ENCODE measurements at regions not wholly inside any gene's neighbourhood (a gene's known extent, or its start where the extent isn't known, plus 50 kb on each side); places are given as distances from the start of the nearest gene placed in this dataset.

- Histone ChIP-seq H2BK15ac (ENCODE audit: low read depth, low read length) (no peak overlapping the region), H2BK120ac (ENCODE audit: low read depth, low read length) (no peak overlapping the region), H3K4me2 (ENCODE audit: low read depth, low read length) (no peak overlapping the region), H3K14ac (replicated peaks; ENCODE audit: low read depth, low read length) (no peak overlapping the region), H2AK9ac (replicated peaks; ENCODE audit: low read depth, low read length, poor library complexity) (no peak overlapping the region), H3K36me3 (ENCODE audit: control insufficient read depth, insufficient read depth, low read length) (no peaks in the 10 kb centered on the region), H4K5ac (ENCODE audit: low read depth, low read length) (no peak overlapping the region), H4K20me1 (ENCODE audit: insufficient read depth, low read length) (no peaks in the 10 kb centered on the region), H3K4me1 (ENCODE audit: control insufficient read depth, insufficient read depth, low read length) (no peaks in the 10 kb centered on the region), H3K27ac (ENCODE audit: insufficient read depth, low read length) (no peak overlapping the region), H3K23ac (ENCODE audit: low read depth, low read length) (no peak overlapping the region), H3K9ac (ENCODE audit: low read depth, low read length) (no peak overlapping the region), H2BK20ac (ENCODE audit: low read depth, low read length) (no peak overlapping the region), H3K4me3 (ENCODE audit: insufficient read depth, low read depth, low read length) (no peak overlapping the region), H3K27me3 (ENCODE audit: control insufficient read depth, insufficient read depth, low read length) (no peaks in the 10 kb centered on the region), H3K4ac (ENCODE audit: low read depth, low read length) (no peak overlapping the region), H4K91ac (ENCODE audit: insufficient read depth, low read depth, low read length) (no peak overlapping the region), H3K56ac (ENCODE audit: extremely low read depth, insufficient read depth, low read length) (no peak overlapping the region), H2BK5ac (ENCODE audit: low read depth, low read length, poor library complexity, severe bottlenecking) (no peak overlapping the region), H3K9me1 (ENCODE audit: insufficient read depth, low read length) (no peaks in the 10 kb centered on the region), H2AFZ (replicated peaks; ENCODE audit: low read length, poor library complexity) (no peak overlapping the region), H2AK5ac (ENCODE audit: low read depth, low read length) (no peak overlapping the region), H4K8ac (ENCODE audit: low read depth in 2 of 2, low read length in 2 of 2) (no peak overlapping the region), H3K9me3 (ENCODE audit: control insufficient read depth, insufficient read depth, low read length) (no peaks in the 10 kb centered on the region), H3K79me1 (ENCODE audit: low read depth in 1 of 2, low read length in 2 of 2) (no peaks in the 10 kb centered on the region), H3K18ac (ENCODE audit: low read depth, low read length) (no peak overlapping the region)
- in situ Hi-C loops (cut with MboI; ENCODE audit: low sequenced_read_pairs): loop anchor here (25.0 kb wide), 1 partner anchor 286 kb away; no protein-coding TSS in a partner anchor
- dilution Hi-C loops (cut with HindIII; ENCODE audit: low sequenced_read_pairs, unreplicated experiment): no loop called here
- ChIA-PET CTCF (no interaction called here), POLR2A (ENCODE audit: unreplicated experiment) (no interaction called here)
- ATAC-seq (ENCODE audit: low read depth) (no peak), DNase-seq (no peak)
- intact Hi-C loops (cut with micrococcal nuclease): no loop called here
- BruUV-seq (replicated peaks): no TSS peak
- no peak for TF ChIP-seq MAZ (IDR thresholded peaks at IDR 0.05; ENCODE audit: borderline replicate concordance, low read depth, low read length)
- no peak for TF ChIP-seq MXI1 (IDR thresholded peaks at IDR 0.05; ENCODE audit: borderline replicate concordance, low read depth, low read length)
- TF ChIP-seq POLR2A (IDR thresholded peaks at IDR 0.05; ENCODE audit: low read depth, low read length): no peak
- TF ChIP-seq SMC3 (IDR thresholded peaks at IDR 0.05; ENCODE audit: low read depth, low read length): no peak
- no peak for TF ChIP-seq CHD1 (IDR thresholded peaks at IDR 0.05; ENCODE audit: low read depth, low read length)
- TF ChIP-seq, protein P1, sequence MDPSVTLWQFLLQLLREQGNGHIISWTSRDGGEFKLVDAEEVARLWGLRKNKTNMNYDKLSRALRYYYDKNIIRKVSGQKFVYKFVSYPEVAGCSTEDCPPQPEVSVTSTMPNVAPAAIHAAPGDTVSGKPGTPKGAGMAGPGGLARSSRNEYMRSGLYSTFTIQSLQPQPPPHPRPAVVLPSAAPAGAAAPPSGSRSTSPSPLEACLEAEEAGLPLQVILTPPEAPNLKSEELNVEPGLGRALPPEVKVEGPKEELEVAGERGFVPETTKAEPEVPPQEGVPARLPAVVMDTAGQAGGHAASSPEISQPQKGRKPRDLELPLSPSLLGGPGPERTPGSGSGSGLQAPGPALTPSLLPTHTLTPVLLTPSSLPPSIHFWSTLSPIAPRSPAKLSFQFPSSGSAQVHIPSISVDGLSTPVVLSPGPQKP (IDR thresholded peaks at IDR 0.05; ENCODE audit: borderline replicate concordance, low read depth, low read length): no peak
- no peak for TF ChIP-seq FOS (IDR thresholded peaks at IDR 0.05; ENCODE audit: low read depth, low read length)
- no peak for TF ChIP-seq RCOR1 (IDR thresholded peaks at IDR 0.05; ENCODE audit: insufficient replicate concordance, low read length)
- TF ChIP-seq CEBPB (IDR thresholded peaks at IDR 0.05; ENCODE audit: low read depth, low read length): no peak
- no peak for TF ChIP-seq MAFK (IDR thresholded peaks at IDR 0.05; ENCODE audit: low read depth, low read length)
- TF ChIP-seq BHLHE40 (IDR thresholded peaks at IDR 0.05; ENCODE audit: low read depth, low read length): no peak
- no peak for TF ChIP-seq RFX5 (IDR thresholded peaks at IDR 0.05; ENCODE audit: low read depth, low read length)
These were observed 180.1 kb upstream of the SMIM30 start for GRCh38 chr7:113298501-113298900.

Measured in IMR-90 (cell line).